SU-DHL-6 (cell line): ENCODE measurements at regions not wholly inside any gene's neighbourhood (a gene's known extent, or its start where the extent isn't known, plus 50 kb on each side); places are given as distances from the start of the nearest gene placed in this dataset.

ENCODE experiments used
- H2AFZ ChIP-seq: fragments of 200-600 bp; sonication (generic); 2 replicates; pipeline ENCODE4 v1.6.1; 2014; ENCODE audit warnings: low read depth, mild to moderate bottlenecking, moderate library complexity, mixed read lengths, antibody characterized with exemption, low read length; ENCODE audit not compliant: severe bottlenecking
- H3F3A ChIP-seq: fragments of 200-600 bp; shearing (Covaris generic); 2 replicates; pipeline ENCODE4 v1.6.0; 2016; ENCODE audit warnings: antibody characterized with exemption, mild to moderate bottlenecking; ENCODE audit not compliant: insufficient read depth
- H3K27ac ChIP-seq: fragments of 200-600 bp; sonication (generic); 2 replicates; pipeline ENCODE4 v1.5.1; 2016; ENCODE audit warnings: low read depth, mild to moderate bottlenecking, low read length, moderate library complexity, mixed read lengths
- H3K27me3 ChIP-seq: fragments of 200-600 bp; sonication (generic), shearing (Covaris generic); 2 replicates; pipeline ENCODE4 v1.6.0; 2014; ENCODE audit warnings: mild to moderate bottlenecking, low read length
- H3K36me3 ChIP-seq: fragments of 200-600 bp; sonication (generic); 2 replicates; pipeline ENCODE4 v1.6.1; 2014; ENCODE audit warnings: mild to moderate bottlenecking, low read length, mixed read lengths
- H3K4me2 ChIP-seq: fragments of 300-600, 200-600 bp; shearing (Covaris generic), sonication (generic); 2 replicates; pipeline ENCODE4 v1.6.0; 2014; ENCODE audit warnings: low read length, low read depth, mild to moderate bottlenecking; ENCODE audit not compliant: poor library complexity, severe bottlenecking
- H3K4me3 ChIP-seq: fragments of 200-600 bp; sonication (generic); 2 replicates; pipeline ENCODE4 v1.5.1; 2014; ENCODE audit warnings: antibody characterized with exemption, low read length, mild to moderate bottlenecking, mixed read lengths; ENCODE audit not compliant: insufficient read depth, poor library complexity, severe bottlenecking
- H3K79me2 ChIP-seq: fragments of 200-600 bp; sonication (generic); 2 replicates; pipeline ENCODE4 v1.6.1; 2014; ENCODE audit warnings: mild to moderate bottlenecking, low read length, moderate library complexity; ENCODE audit not compliant: insufficient read depth
- H3K9ac ChIP-seq: fragments of 200-600 bp; sonication (generic); 2 replicates; pipeline ENCODE4 v1.7.0; 2014; ENCODE audit warnings: mild to moderate bottlenecking, low read length
- H3K9me2 ChIP-seq: fragments of 200-600 bp; sonication (generic); replicated peaks from 2 replicates; pipeline ENCODE4 v1.6.1; 2014; ENCODE audit warnings: low read length; ENCODE audit not compliant: insufficient read depth
- H3K9me3 ChIP-seq: fragments of 200-600 bp; sonication (generic); 2 replicates; pipeline ENCODE4 v1.6.1; 2014; ENCODE audit warnings: low read length, mixed read lengths; ENCODE audit not compliant: insufficient read depth
- H4K20me1 ChIP-seq: fragments of 200-600 bp; sonication (generic); 2 replicates; pipeline ENCODE4 v1.6.1; 2014; ENCODE audit warnings: low read depth, mild to moderate bottlenecking, antibody characterized with exemption, low read length, moderate library complexity, mixed read lengths
- CTCF ChIP-seq: fragments of 200-600 bp; sonication (generic); IDR thresholded peaks from one replicate; pipeline ENCODE4 v1.5.1; 2017; ENCODE audit warnings: antibody characterized with exemption, mild to moderate bottlenecking, low read length, moderate library complexity; ENCODE audit not compliant: insufficient read depth, poor library complexity, severe bottlenecking
- EZH2phosphoT487 ChIP-seq: fragments of 200-600 bp; sonication (generic), shearing (Covaris generic); conservative IDR thresholded peaks from 2 replicates; pipeline ENCODE4 v1.6.1; 2018; ENCODE audit warnings: mild to moderate bottlenecking, antibody characterized with exemption, low read length, moderate library complexity, mixed read lengths

- Histone ChIP-seq H4K20me1 (no peaks in the 10 kb centered on the region), H3K9me2 (no peaks in the 10 kb centered on the region), H3K27me3 (no peaks in the 10 kb centered on the region), H3K27ac (no peak overlapping the region), H3K79me2 (no peaks in the 10 kb centered on the region), H3K4me3 (no peak overlapping the region), H2AFZ (no peak overlapping the region), H3K4me2 (no peak overlapping the region), H3K9me3 (no peaks in the 10 kb centered on the region), H3F3A (no peaks in the 10 kb centered on the region), H3K9ac (no peak overlapping the region), H3K36me3 (no peaks in the 10 kb centered on the region)
- no peak for TF ChIP-seq EZH2phosphoT487
- no peak for TF ChIP-seq CTCF
Observed at GRCh38 chr1:106613861-106614260, 442.6 kb upstream of the PRMT6 start.

- H3K4me3 ChIP-seq: no peak overlapping the region
- TF ChIP-seq EZH2phosphoT487 (no peak), CTCF (no peak)
Observed at GRCh38 chr1:106615473-106615872, 441.0 kb upstream of the PRMT6 start.

GRCh38 chr1:106619080-106619826, 437.2 kb upstream of the PRMT6 start:
- Histone ChIP-seq H3K4me2 (no peak overlapping the region), H3K27ac (no peak overlapping the region), H2AFZ (no peak overlapping the region), H3K79me2 (no peaks in the 10 kb centered on the region), H3K27me3 (no peaks in the 10 kb centered on the region), H3K9ac (no peak overlapping the region), H3K36me3 (no peaks in the 10 kb centered on the region), H3K9me3 (no peaks in the 10 kb centered on the region), H3F3A (no peaks in the 10 kb centered on the region), H3K4me3 (no peak overlapping the region), H4K20me1 (no peaks in the 10 kb centered on the region), H3K9me2 (no peaks in the 10 kb centered on the region)
- no peak for TF ChIP-seq EZH2phosphoT487
- no peak for TF ChIP-seq CTCF

More at GRCh38 chr1:106615473-106615872, 441.0 kb upstream of the PRMT6 start:
- Histone ChIP-seq H4K20me1 (no peaks in the 10 kb centered on the region), H3K4me2 (no peak overlapping the region), H3K79me2 (no peaks in the 10 kb centered on the region), H3F3A (no peaks in the 10 kb centered on the region), H3K27me3 (no peaks in the 10 kb centered on the region), H3K9me3 (no peaks in the 10 kb centered on the region), H3K36me3 (no peaks in the 10 kb centered on the region), H3K9me2 (no peaks in the 10 kb centered on the region), H2AFZ (no peak overlapping the region), H3K9ac (no peak overlapping the region), H3K27ac (no peak overlapping the region)
